Ascending aorta (tissue), 2 donors: ENCODE measurements at regions not wholly inside any gene's neighbourhood (a gene's known extent, or its start where the extent isn't known, plus 50 kb on each side); places are given as distances from the start of the nearest gene placed in this dataset.

ENCODE experiments used
- DNase-seq, 2 donors: peaks; one replicate each; pipeline ENCODE4 v3.0.0-alpha.2; 2019; ENCODE audit warnings: low spot score in 2 of 2
- H3K27ac ChIP-seq, 2 donors: fragments of 200-600 bp; sonication (generic); one replicate each; pipeline ENCODE4 v1.5.1; 2016 to 2017; ENCODE audit warnings: mild to moderate bottlenecking in 1 of 2
- H3K27me3 ChIP-seq: fragments of 200-600 bp; sonication (generic); one replicate; pipeline ENCODE4 v1.5.1; 2017
- H3K36me3 ChIP-seq, 2 donors: fragments of 200-600 bp; sonication (generic); one replicate each; pipeline ENCODE4 v1.5.1; 2016
- H3K4me1 ChIP-seq, 2 donors: fragments of 200-600 bp; sonication (generic); one replicate each; pipeline ENCODE4 v1.5.1; 2016 to 2017; ENCODE audit warnings: mild to moderate bottlenecking in 1 of 2
- H3K4me3 ChIP-seq, 2 donors: fragments of 200-600 bp; sonication (generic); one replicate each; pipeline ENCODE4 v1.5.1; 2016 to 2017; ENCODE audit warnings: mild to moderate bottlenecking in 1 of 2
- H3K9me3 ChIP-seq, 2 donors: fragments of 200-600 bp; sonication (generic); one replicate each; pipeline ENCODE4 v1.5.1; 2016
- CTCF ChIP-seq, 3 experiments: fragments of 200-600 bp in 2 of 3; fragments of 450-650 bp in 1 of 3; sonication (generic) in 2 of 3; IDR thresholded peaks; one replicate each; pipeline ENCODE4 v1.5.1; 2016 to 2019; ENCODE audit warnings: antibody characterized with exemption in 3 of 3, mild to moderate bottlenecking in 1 of 3, moderate library complexity in 1 of 3
- intact Hi-C: fragments of 100-400 bp; cut with DNase I; formaldehyde crosslinking; loops from one replicate; pipeline ENCODE4 v1.15.1; 2023

GRCh38 chr2:120854014-120854620 lies 118.4 kb downstream of the GLI2 start:
- no peak for TF ChIP-seq CTCF (IDR thresholded peaks at IDR 0.05)
- peaks cover 0 to 4% of the 10 kb centered on the region in 2 donors for H3K4me1 ChIP-seq
- H3K9me3 ChIP-seq, result peaks cover 0 to 6% of the 10 kb centered on the region in 2 donors
- H3K36me3 ChIP-seq, result no peaks in the 10 kb centered on the region
- H3K27ac ChIP-seq, result no peak overlapping the region
- no peaks in the 10 kb centered on the region for H3K27me3 ChIP-seq
- intact Hi-C loops, result no loop called here
- DNase-seq, result no peak
- H3K4me3 ChIP-seq, result no peak overlapping the region

DNA sequence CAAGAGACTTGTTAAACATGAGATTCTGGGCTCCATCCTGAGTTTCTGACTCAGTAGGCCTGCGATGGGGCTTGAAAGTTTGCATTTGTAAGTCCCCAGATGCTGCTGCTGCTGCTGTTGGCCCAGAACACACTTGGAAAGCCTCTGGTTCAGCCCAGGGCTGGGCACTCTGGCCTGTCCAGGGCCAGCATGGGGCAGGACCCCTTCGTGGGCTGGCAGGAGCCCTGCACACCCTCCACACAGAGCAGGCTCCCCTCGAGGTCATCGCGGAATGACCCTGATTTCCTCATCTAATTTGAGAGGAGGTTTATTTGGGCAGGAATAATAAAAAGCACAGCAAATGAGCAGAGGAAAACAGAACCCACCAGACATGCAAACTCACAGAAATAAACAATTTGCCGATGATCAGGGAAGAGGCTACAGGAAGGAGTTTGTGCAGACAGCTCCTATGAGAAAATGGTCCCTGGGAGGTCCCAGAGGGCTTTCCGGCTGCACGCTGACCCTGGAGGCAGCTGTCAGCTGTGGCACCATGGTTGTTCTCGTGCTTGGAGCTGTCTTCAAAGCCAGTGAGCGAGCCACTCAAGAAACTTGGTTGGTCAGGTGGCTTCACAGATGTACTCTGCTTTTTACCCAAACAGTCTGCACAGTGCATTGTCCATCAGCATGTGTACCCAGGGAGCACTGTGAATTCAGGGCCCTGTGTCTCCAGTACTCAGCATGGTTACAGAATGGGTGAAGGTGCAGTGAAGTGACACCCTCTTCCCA lies 119.3 kb downstream of the GLI2 start:
- intact Hi-C loops, result no loop called here
- no peak for TF ChIP-seq CTCF (IDR thresholded peaks at IDR 0.05)
- H3K4me1 ChIP-seq, result peaks cover 0 to 4% of the 10 kb centered on the region in 2 donors
- H3K36me3 ChIP-seq, result no peaks in the 10 kb centered on the region
- no peak for DNase-seq
- no peak overlapping the region for H3K4me3 ChIP-seq
- no peaks in the 10 kb centered on the region for H3K27me3 ChIP-seq
- H3K9me3 ChIP-seq, result no peaks in the 10 kb centered on the region
- no peak overlapping the region for H3K27ac ChIP-seq

- no peaks in the 10 kb centered on the region for H3K9me3 ChIP-seq
- no peak overlapping the region for H3K4me3 ChIP-seq
- H3K27me3 ChIP-seq, result no peaks in the 10 kb centered on the region
- TF ChIP-seq CTCF (IDR thresholded peaks at IDR 0.05), result no peak
- intact Hi-C loops, result no loop called here
- H3K4me1 ChIP-seq, result peaks cover 0 to 4% of the 10 kb centered on the region in 2 donors
- H3K36me3 ChIP-seq, result no peaks in the 10 kb centered on the region
- H3K27ac ChIP-seq, result no peak overlapping the region
- DNase-seq, result no peak
Measured at GRCh38 chr2:120855855-120856405, 120.3 kb downstream of the GLI2 start.

GRCh38 chr2:120856421-120856862 lies 120.8 kb downstream of the GLI2 start:
- Histone ChIP-seq H3K27me3 (no peaks in the 10 kb centered on the region), H3K4me1 (peaks cover 0 to 7% of the 10 kb centered on the region in 2 donors), H3K27ac (no peak overlapping the region), H3K36me3 (no peaks in the 10 kb centered on the region), H3K4me3 (no peak overlapping the region), H3K9me3 (no peaks in the 10 kb centered on the region)
- DNase-seq, result no peak
- intact Hi-C loops, result no loop called here
- TF ChIP-seq CTCF (IDR thresholded peaks at IDR 0.05), result peak in 1 of 3 experiments; percentile 12

DNA sequence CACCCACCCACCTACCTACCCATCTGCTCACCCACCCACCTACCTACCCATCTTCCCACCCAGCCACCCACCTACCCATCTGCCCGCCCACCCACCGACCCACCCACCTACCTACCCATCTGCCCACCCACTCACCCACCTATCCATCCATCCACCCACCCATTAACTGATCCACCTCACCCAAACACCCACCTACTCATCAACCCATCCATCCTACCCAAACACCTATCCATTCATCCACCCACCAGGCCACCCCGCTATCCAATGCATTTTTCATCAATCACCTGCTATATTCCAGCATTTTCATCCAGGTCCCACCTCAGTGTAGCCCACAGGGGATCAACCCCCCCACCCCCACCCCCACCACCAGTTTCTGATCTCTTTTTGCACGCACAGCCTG lies 121.8 kb downstream of the GLI2 start:
- H3K4me3 ChIP-seq, result no peak overlapping the region
- no peak for TF ChIP-seq CTCF (IDR thresholded peaks at IDR 0.05)
- no peaks in the 10 kb centered on the region for H3K27me3 ChIP-seq
- no peaks in the 10 kb centered on the region for H3K9me3 ChIP-seq
- H3K27ac ChIP-seq, result no peak overlapping the region
- no peak for DNase-seq
- no peaks in the 10 kb centered on the region for H3K36me3 ChIP-seq
- intact Hi-C loops, result no loop called here
- H3K4me1 ChIP-seq, result peaks cover 0 to 8% of the 10 kb centered on the region in 2 donors
